K562 (cell line): ENCODE measurements at regions not wholly inside any gene's neighbourhood (a gene's known extent, or its start where the extent isn't known, plus 50 kb on each side); places are given as distances from the start of the nearest gene placed in this dataset.

Experiments used
- CSDE1 ChIP-seq, 2 experiments: fragments of 450-650 bp; IDR thresholded peaks; 2 replicates each; pipeline ENCODE4 v1.6.1; 2016; ENCODE audit warnings: mild to moderate bottlenecking in 1 of 2
- EP300 ChIP-seq: IDR thresholded peaks from 2 replicates; pipeline ENCODE4 v1.6.1; 2012; ENCODE audit warnings: low read length, improper control_type of control experiment
- RFX5 ChIP-seq: IDR thresholded peaks from 2 replicates; pipeline ENCODE4 v1.6.1; 2011; ENCODE audit warnings: low read depth, mild to moderate bottlenecking, improper control_type of control experiment, low read length
- ZNF174 ChIP-seq: fragments of 250-450 bp; sonication (Bioruptor Pico); IDR thresholded peaks from 2 replicates; pipeline ENCODE4 v1.4.0; 2020; ENCODE audit warnings: mild to moderate bottlenecking
- ZNF274 ChIP-seq: IDR thresholded peaks from 2 replicates; pipeline ENCODE4 v1.6.1; 2011; ENCODE audit warnings: low read depth, mild to moderate bottlenecking, low read length, moderate library complexity, borderline replicate concordance

DNA sequence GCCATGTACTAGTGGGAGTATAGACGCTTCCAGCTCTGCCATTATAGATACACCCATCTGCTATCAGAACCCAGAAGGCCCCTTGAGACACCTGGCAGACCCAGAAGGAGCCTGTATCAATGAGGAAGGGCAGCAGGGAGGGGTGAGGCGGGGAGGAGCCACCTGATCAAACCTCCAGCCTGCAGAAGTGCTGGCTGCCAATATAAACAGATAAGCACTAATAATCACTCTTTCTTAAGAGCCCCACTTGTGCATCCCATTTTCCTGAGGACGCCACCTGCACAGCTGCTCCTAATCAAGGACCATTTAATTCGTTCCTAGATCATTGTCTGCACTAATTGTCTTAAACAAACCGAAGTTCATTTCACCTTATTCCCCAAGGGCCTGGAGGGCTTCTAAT lies 75.0 kb upstream of the NEK6 start:
- TF ChIP-seq ZNF174 (CRISPR knock-in tag) (no peak), ZNF274 (no peak), EP300 (no peak), CSDE1 (IDR thresholded peaks at IDR 0.05) (no peak), RFX5 (no peak)
